ENCODE measurements at regions not wholly inside any gene's neighbourhood (a gene's known extent, or its start where the extent isn't known, plus 50 kb on each side); places are given as distances from the start of the nearest gene placed in this dataset.

GRCh38 chr22:22141031-22141430, 103.6 kb upstream of the VPREB1 start:
- TF ChIP-seq CTCF (IDR thresholded peaks at IDR 0.05) (no peak), POLR2A (IDR thresholded peaks at IDR 0.05) (no peak)

Data from lower leg skin (tissue), 3 donors.